ENCODE measurements at regions not wholly inside any gene's neighbourhood (a gene's known extent, or its start where the extent isn't known, plus 50 kb on each side); places are given as distances from the start of the nearest gene placed in this dataset.

- H3F3A ChIP-seq (ENCODE audit: low read depth) = no peaks in the 10 kb centered on the region
- H2AFZ ChIP-seq (ENCODE audit: low read length) = no peak overlapping the region
- H3K27me3 ChIP-seq (ENCODE audit: insufficient read depth, low read length, poor library complexity, severe bottlenecking) = no peaks in the 10 kb centered on the region
- H3K9ac ChIP-seq (ENCODE audit: low read depth, low read length, poor library complexity, severe bottlenecking) = no peak overlapping the region
- no peak overlapping the region for H3K4me2 ChIP-seq (ENCODE audit: low read depth, low read length, poor library complexity, severe bottlenecking)
- TF ChIP-seq CTCF (conservative IDR thresholded peaks at IDR 0.05; ENCODE audit: low read length) (no peak), EZH2phosphoT487 (IDR thresholded peaks at IDR 0.05; ENCODE audit: borderline replicate concordance) (no peak)
- no peaks in the 10 kb centered on the region for H3K79me2 ChIP-seq (ENCODE audit: insufficient read depth, low read length)
- no peak overlapping the region for H3K4me3 ChIP-seq (ENCODE audit: low read length, poor library complexity, severe bottlenecking)
- H3K9me3 ChIP-seq (ENCODE audit: insufficient read depth, low read depth, low read length) = no peaks in the 10 kb centered on the region
- H3K9me2 ChIP-seq (replicated peaks; ENCODE audit: low read depth, low read length) = no peaks in the 10 kb centered on the region
- no peaks in the 10 kb centered on the region for H4K20me1 ChIP-seq (ENCODE audit: insufficient read depth, low read length, poor library complexity, severe bottlenecking)
- no peaks in the 10 kb centered on the region for H3K36me3 ChIP-seq (ENCODE audit: insufficient read depth, low read length)
- no peaks in the 10 kb centered on the region for H3K4me1 ChIP-seq (ENCODE audit: insufficient read depth, low read length, poor library complexity, severe bottlenecking)
Measured at GRCh38 chr7:21167942-21168341, 259.9 kb upstream of the SP4 start.

DNA sequence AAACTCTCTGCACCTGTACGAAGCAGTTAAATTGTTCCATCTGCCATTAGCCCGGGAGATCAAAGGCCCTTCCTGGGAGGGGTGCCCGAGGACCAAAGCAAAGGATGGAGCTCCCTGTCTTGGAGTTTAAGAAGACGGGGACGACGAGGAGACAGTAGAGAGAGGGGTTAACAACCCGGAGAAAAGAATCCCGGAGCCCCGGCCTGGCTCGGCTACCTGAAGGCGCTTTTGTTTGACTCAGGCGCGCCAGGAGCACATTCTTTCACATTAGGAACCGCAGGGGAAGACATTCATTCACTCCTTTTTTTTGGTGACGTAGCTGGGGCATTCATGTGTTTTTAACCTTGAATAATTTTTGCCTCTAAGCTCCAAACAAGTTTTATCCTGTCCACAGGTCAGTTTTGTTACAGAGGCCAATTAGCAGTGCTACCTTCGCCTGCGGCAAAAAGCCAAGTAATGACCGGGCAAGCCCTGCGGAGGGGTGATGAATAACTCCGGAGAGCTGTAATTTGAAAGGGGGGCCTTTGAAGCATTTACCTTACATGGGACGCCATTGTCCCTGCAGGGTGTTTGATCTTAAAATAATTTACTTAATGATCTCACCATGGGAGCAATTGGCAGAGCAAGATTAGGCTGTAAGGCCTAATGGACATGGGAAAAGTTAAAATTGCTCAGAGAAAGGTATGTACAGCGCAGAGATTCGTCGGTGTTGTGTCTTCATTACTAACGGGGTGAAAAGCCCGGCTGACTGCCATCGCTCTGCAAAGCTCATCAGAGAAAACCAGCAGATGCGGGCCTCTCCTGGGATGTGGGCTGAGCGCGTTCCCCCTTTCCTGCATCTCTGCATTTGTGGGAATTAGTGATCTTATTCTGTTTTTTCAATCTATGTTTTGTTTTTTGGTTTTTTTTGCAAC lies 258.0 kb upstream of the SP4 start:
- no peak overlapping the region for H3K4me2 ChIP-seq (ENCODE audit: low read depth, low read length, poor library complexity, severe bottlenecking)
- H3K4me1 ChIP-seq (ENCODE audit: insufficient read depth, low read length, poor library complexity, severe bottlenecking) = no peaks in the 10 kb centered on the region
- H3K9me2 ChIP-seq (replicated peaks; ENCODE audit: low read depth, low read length) = no peaks in the 10 kb centered on the region
- TF ChIP-seq CTCF (conservative IDR thresholded peaks at IDR 0.05; ENCODE audit: low read length) (no peak), EZH2phosphoT487 (IDR thresholded peaks at IDR 0.05; ENCODE audit: borderline replicate concordance) (no peak)
- H3K9ac ChIP-seq (ENCODE audit: low read depth, low read length, poor library complexity, severe bottlenecking) = no peak overlapping the region
- no peak overlapping the region for H2AFZ ChIP-seq (ENCODE audit: low read length)
- no peaks in the 10 kb centered on the region for H3K36me3 ChIP-seq (ENCODE audit: insufficient read depth, low read length)
- no peak overlapping the region for H3K4me3 ChIP-seq (ENCODE audit: low read length, poor library complexity, severe bottlenecking)
- H3K9me3 ChIP-seq (ENCODE audit: insufficient read depth, low read depth, low read length) = no peaks in the 10 kb centered on the region
- H3K27me3 ChIP-seq (ENCODE audit: insufficient read depth, low read length, poor library complexity, severe bottlenecking) = no peaks in the 10 kb centered on the region
- no peaks in the 10 kb centered on the region for H4K20me1 ChIP-seq (ENCODE audit: insufficient read depth, low read length, poor library complexity, severe bottlenecking)
- no peaks in the 10 kb centered on the region for H3K79me2 ChIP-seq (ENCODE audit: insufficient read depth, low read length)
- H3F3A ChIP-seq (ENCODE audit: low read depth) = no peaks in the 10 kb centered on the region

DNA sequence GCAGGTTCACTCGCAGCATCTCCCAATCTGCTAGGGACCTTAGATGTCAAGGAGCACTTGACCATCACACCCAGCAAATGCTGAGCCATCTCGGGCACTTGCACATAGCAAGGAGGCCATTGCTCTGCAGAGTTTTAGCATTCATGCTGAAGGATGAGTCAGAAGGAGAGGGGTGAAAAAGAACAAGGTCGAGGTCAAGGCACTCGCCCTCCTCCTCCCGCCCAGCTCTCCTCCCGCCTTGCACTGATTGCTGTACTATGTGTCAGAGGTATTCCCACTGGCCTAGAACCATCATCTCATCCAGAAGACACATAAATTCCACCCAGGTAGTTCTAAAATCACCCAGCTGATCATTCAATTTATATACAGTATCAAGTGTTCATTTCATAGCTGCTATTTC lies 255.1 kb upstream of the SP4 start:
- no peaks in the 10 kb centered on the region for H3K79me2 ChIP-seq (ENCODE audit: insufficient read depth, low read length)
- H3K4me2 ChIP-seq (ENCODE audit: low read depth, low read length, poor library complexity, severe bottlenecking) = no peak overlapping the region
- no peak overlapping the region for H3K4me3 ChIP-seq (ENCODE audit: low read length, poor library complexity, severe bottlenecking)
- no peak overlapping the region for H3K9ac ChIP-seq (ENCODE audit: low read depth, low read length, poor library complexity, severe bottlenecking)
- TF ChIP-seq EZH2phosphoT487 (IDR thresholded peaks at IDR 0.05; ENCODE audit: borderline replicate concordance) (no peak), CTCF (conservative IDR thresholded peaks at IDR 0.05; ENCODE audit: low read length) (no peak)
- no peaks in the 10 kb centered on the region for H4K20me1 ChIP-seq (ENCODE audit: insufficient read depth, low read length, poor library complexity, severe bottlenecking)
- H3F3A ChIP-seq (ENCODE audit: low read depth) = no peaks in the 10 kb centered on the region
- H3K4me1 ChIP-seq (ENCODE audit: insufficient read depth, low read length, poor library complexity, severe bottlenecking) = no peaks in the 10 kb centered on the region
- no peaks in the 10 kb centered on the region for H3K9me3 ChIP-seq (ENCODE audit: insufficient read depth, low read depth, low read length)
- no peak overlapping the region for H2AFZ ChIP-seq (ENCODE audit: low read length)
- no peaks in the 10 kb centered on the region for H3K9me2 ChIP-seq (replicated peaks; ENCODE audit: low read depth, low read length)
- H3K36me3 ChIP-seq (ENCODE audit: insufficient read depth, low read length) = no peaks in the 10 kb centered on the region
- no peaks in the 10 kb centered on the region for H3K27me3 ChIP-seq (ENCODE audit: insufficient read depth, low read length, poor library complexity, severe bottlenecking)
